ENCODE measurements at regions not wholly inside any gene's neighbourhood (a gene's known extent, or its start where the extent isn't known, plus 50 kb on each side); places are given as distances from the start of the nearest gene placed in this dataset.
"Not testable (repeated sequence)": the region's sequence is repeated elsewhere in the genome, so short reads cannot be mapped to it uniquely, and the experiment has no call there.

- no peak for DNase-seq
Measured at GRCh38 chr2:53610260-53610659, 157.3 kb upstream of the CHAC2 start.

GRCh38 chr2:53609551-53609950, 158.1 kb upstream of the CHAC2 start:
- no peak for DNase-seq

- no peak for DNase-seq
Measured at GRCh38 chr2:53608293-53608692, 159.3 kb upstream of the CHAC2 start.

GRCh38 chr2:53600815-53601214, 166.8 kb upstream of the CHAC2 start:
- DNase-seq, result peak; percentile 35

- DNase-seq, result not testable (repeated sequence)
Measured at GRCh38 chr2:53586733-53587612, 180.6 kb upstream of the CHAC2 start.

- no peak for DNase-seq
Measured at GRCh38 chr2:53584986-53585385, 182.6 kb upstream of the CHAC2 start.

- no peak for DNase-seq
Measured at GRCh38 chr2:53583583-53583982, 184.0 kb upstream of the CHAC2 start.

GRCh38 chr2:53582556-53582955, 185.0 kb upstream of the CHAC2 start:
- DNase-seq, result no peak

GRCh38 chr2:53576166-53576565, 191.4 kb upstream of the CHAC2 start:
- peak; percentile 58 for DNase-seq

GRCh38 chr2:53575721-53576124, 191.9 kb upstream of the CHAC2 start:
- peak; percentile 4 for DNase-seq

GRCh38 chr2:53572696-53573095, 194.9 kb upstream of the CHAC2 start:
- no peak for DNase-seq

- no peak for DNase-seq
Measured at GRCh38 chr2:53569957-53570727, 197.5 kb upstream of the CHAC2 start.

- DNase-seq, result peak; percentile 7
Measured at GRCh38 chr2:53568469-53568868, 199.1 kb upstream of the CHAC2 start.

GRCh38 chr2:53567073-53567472, 200.5 kb upstream of the CHAC2 start:
- DNase-seq, result no peak

GRCh38 chr2:53562407-53562806, 205.2 kb upstream of the CHAC2 start:
- DNase-seq, result no peak

GRCh38 chr2:53561155-53561554, 206.4 kb upstream of the CHAC2 start:
- DNase-seq, result no peak

GRCh38 chr2:53559302-53559966, 208.2 kb upstream of the CHAC2 start:
- DNase-seq, result no peak

GRCh38 chr2:53558867-53559266, 208.7 kb upstream of the CHAC2 start:
- no peak for DNase-seq

- DNase-seq, result no peak
Measured at GRCh38 chr2:53549497-53549896, 218.1 kb upstream of the CHAC2 start.

GRCh38 chr2:53545604-53546003, 222.0 kb upstream of the CHAC2 start:
- DNase-seq, result no peak

- DNase-seq, result no peak
Measured at GRCh38 chr2:53544871-53545558, 222.6 kb upstream of the CHAC2 start.

- DNase-seq, result no peak
Measured at GRCh38 chr2:53543083-53543482, 224.5 kb upstream of the CHAC2 start.
